ENCODE measurements at regions not wholly inside any gene's neighbourhood (a gene's known extent, or its start where the extent isn't known, plus 50 kb on each side); places are given as distances from the start of the nearest gene placed in this dataset.

DNA sequence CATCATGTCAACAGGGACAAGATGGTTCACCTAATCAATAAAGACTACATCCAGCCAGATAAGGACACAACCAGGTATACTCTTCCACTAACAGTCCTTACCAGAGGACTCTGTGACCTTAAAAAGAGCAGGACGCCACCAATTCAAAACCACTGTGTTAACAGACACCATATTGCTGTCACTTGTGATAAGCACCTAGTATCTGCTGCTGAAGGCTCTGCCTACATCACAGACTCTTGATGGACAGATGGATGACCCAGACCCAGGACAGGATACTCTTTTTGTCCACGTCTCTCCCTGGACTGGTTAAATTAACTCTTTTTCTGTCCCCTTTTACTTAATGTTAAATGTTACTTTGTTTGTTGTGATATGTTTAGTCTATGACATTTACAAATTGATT is 586.2 kb upstream of the AGA start:
- no peaks in the 10 kb centered on the region for H3K27me3 ChIP-seq (replicated peaks; ENCODE audit: control insufficient read depth, insufficient read depth, low read length)
- no peaks in the 10 kb centered on the region for H3K36me3 ChIP-seq (ENCODE audit: control insufficient read depth, insufficient read depth, low read length)
- DNase-seq (ENCODE audit: extremely low read depth, insufficient read length): no peak
- no peak overlapping the region for H3K4me3 ChIP-seq (replicated peaks; ENCODE audit: low read depth, low read length)
- TF ChIP-seq, protein P1, sequence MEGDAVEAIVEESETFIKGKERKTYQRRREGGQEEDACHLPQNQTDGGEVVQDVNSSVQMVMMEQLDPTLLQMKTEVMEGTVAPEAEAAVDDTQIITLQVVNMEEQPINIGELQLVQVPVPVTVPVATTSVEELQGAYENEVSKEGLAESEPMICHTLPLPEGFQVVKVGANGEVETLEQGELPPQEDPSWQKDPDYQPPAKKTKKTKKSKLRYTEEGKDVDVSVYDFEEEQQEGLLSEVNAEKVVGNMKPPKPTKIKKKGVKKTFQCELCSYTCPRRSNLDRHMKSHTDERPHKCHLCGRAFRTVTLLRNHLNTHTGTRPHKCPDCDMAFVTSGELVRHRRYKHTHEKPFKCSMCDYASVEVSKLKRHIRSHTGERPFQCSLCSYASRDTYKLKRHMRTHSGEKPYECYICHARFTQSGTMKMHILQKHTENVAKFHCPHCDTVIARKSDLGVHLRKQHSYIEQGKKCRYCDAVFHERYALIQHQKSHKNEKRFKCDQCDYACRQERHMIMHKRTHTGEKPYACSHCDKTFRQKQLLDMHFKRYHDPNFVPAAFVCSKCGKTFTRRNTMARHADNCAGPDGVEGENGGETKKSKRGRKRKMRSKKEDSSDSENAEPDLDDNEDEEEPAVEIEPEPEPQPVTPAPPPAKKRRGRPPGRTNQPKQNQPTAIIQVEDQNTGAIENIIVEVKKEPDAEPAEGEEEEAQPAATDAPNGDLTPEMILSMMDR (IDR thresholded peaks at IDR 0.05; ENCODE audit: insufficient read depth, low read length, poor library complexity, severe bottlenecking): no peak

DNA sequence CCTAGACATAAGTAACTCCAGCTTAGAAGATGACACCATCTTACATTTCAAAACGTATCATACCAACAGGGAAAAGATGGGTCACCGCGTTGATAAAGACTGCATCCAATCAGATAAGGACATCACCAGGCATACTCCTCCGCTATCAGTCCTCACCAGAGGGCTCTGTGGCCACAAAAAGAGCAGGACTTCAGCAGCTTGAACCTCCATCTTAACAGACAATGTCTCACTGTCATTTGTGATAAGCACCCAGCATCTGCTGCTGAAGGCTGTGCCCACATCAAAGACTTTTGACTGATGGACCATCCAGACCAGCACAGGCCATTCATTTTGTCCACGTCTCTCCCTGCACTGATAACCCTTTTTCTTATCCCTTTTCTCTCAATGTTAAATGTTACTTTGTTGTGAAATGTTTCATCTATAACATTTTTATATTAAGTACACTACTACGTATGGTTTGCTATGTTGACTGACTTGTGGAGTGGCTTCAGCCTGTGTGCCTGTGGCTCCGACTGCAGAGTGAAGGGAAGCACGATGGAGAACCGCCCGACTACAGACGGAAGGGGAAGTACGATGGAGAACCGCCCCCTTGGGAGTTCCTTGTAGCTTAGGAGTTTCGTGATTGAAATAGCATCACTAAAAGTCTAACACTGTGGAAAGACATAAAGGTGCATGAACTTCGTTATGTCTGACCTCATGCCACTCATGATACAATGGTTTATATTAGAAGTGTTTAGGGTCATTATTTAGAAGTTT is 595.4 kb upstream of the AGA start:
- DNase-seq (ENCODE audit: extremely low read depth, insufficient read length): no peak
- Histone ChIP-seq H3K4me3 (replicated peaks; ENCODE audit: low read depth, low read length) (no peak overlapping the region), H3K36me3 (ENCODE audit: control insufficient read depth, insufficient read depth, low read length) (no peaks in the 10 kb centered on the region), H3K27me3 (replicated peaks; ENCODE audit: control insufficient read depth, insufficient read depth, low read length) (no peaks in the 10 kb centered on the region)
- TF ChIP-seq, protein P1 (IDR thresholded peaks at IDR 0.05; ENCODE audit: insufficient read depth, low read length, poor library complexity, severe bottlenecking): no peak

DNA sequence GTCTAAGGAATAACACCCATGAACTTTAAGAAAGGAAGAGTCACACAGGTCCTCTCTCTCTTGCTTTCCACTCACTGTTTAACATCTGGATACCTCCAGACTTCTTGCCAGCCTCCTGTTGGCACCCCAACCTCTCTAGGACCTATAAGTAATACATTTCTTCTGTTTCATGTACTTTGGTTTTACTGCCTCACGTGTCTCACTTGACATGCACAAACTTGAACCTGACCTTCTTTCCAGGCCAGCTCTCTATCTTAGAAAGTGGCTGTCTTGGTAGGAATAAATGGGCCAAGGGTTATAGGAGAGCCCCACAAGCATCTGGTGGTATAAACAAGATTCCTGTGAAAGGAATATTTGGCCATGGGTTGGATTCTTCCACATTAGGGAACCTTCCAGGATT is 614.8 kb upstream of the AGA start:
- no peaks in the 10 kb centered on the region for H3K27me3 ChIP-seq (replicated peaks; ENCODE audit: control insufficient read depth, insufficient read depth, low read length)
- H3K36me3 ChIP-seq (ENCODE audit: control insufficient read depth, insufficient read depth, low read length): no peaks in the 10 kb centered on the region
- TF ChIP-seq, protein P1 (IDR thresholded peaks at IDR 0.05; ENCODE audit: insufficient read depth, low read length, poor library complexity, severe bottlenecking): no peak
- no peak for DNase-seq (ENCODE audit: extremely low read depth, insufficient read length)
- no peak overlapping the region for H3K4me3 ChIP-seq (replicated peaks; ENCODE audit: low read depth, low read length)

DNA sequence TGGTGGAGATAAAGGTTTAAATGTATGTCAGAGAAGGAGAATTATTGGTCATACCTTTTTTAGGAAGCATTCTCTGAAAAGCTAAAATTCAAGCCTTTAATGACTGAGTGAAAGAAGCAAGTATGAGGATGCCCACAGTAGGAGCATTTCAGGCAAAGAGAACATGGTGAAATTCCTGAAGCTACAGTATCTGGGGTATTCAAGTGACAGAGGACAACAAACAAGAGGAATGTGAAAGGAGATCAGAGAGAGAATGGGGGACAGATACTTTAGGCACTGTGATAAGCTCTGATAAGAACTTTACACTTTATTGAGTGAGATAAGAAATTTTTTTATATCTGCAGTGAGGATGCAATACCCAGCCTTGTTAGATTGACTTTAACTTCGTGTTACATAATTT is 621.3 kb upstream of the AGA start:
- Histone ChIP-seq H3K36me3 (ENCODE audit: control insufficient read depth, insufficient read depth, low read length) (no peaks in the 10 kb centered on the region), H3K4me3 (replicated peaks; ENCODE audit: low read depth, low read length) (no peak overlapping the region), H3K27me3 (replicated peaks; ENCODE audit: control insufficient read depth, insufficient read depth, low read length) (no peaks in the 10 kb centered on the region)
- no peak for DNase-seq (ENCODE audit: extremely low read depth, insufficient read length)
- TF ChIP-seq, protein P1 (IDR thresholded peaks at IDR 0.05; ENCODE audit: insufficient read depth, low read length, poor library complexity, severe bottlenecking): no peak

DNA sequence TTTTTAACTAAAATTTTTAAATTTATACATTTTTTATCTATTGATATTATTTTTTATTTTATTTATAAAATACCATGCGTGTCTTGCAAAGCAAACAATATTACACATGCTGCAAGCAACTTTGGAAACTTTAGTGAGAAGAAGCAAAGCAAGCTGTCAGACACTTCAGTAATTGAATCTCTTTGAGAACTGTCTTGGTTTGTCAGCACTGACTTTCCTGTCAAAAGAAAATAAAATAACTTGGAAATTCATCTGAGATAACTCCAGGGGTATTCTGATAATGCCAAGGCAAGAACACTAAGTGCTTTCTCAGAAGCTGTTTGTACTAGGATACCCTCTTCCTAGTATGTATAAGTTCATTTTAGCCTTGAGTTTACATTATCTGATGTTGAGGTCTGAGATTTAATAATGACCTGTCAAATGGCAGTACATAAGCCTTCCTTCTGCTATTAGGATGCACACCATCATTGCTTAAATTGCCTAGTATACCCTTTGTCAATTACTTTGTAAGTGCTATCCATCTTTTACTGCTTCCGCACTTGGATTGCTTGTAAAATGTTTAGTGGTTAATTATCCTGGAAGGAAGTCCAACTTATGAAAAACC is 624.2 kb upstream of the AGA start:
- no peak for DNase-seq (ENCODE audit: extremely low read depth, insufficient read length)
- TF ChIP-seq, protein P1 (IDR thresholded peaks at IDR 0.05; ENCODE audit: insufficient read depth, low read length, poor library complexity, severe bottlenecking): no peak
- no peaks in the 10 kb centered on the region for H3K27me3 ChIP-seq (replicated peaks; ENCODE audit: control insufficient read depth, insufficient read depth, low read length)
- no peak overlapping the region for H3K4me3 ChIP-seq (replicated peaks; ENCODE audit: low read depth, low read length)
- no peaks in the 10 kb centered on the region for H3K36me3 ChIP-seq (ENCODE audit: control insufficient read depth, insufficient read depth, low read length)
